ENCODE measurements at regions not wholly inside any gene's neighbourhood (a gene's known extent, or its start where the extent isn't known, plus 50 kb on each side); places are given as distances from the start of the nearest gene placed in this dataset.
"Not testable (repeated sequence)": the region's sequence is repeated elsewhere in the genome, so short reads cannot be mapped to it uniquely, and the experiment has no call there.

DNA sequence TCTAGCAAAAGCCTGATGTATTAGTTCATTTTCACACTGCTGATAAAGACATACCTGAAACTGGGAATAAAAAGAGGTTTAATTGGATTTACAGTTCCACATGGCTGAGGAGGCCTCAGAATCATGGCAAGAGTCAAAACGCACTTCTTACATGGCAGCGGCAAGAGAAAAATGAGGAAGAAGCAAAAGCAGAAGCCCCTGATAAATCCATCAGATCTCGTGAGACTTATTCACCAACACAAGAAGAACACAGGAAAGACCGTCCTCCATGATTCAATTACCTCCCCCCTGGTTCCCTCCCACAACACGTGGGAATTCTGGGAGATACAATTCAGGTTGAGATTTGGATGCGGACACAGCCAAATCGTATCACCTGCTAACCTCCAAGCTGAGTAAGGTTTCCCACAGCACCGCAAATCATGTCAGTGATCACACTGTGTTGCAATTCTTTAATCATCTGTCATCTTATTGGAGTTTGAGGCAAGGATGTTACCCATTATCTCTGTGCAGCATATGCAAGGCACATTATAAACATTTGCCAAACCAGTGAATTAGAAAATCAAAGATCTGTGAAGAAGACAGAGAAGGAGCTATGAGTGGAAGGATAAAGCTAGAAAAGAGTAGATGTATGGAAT is 128.5 kb downstream of the ZNF281 start:
- no peak for DNase-seq

DNA sequence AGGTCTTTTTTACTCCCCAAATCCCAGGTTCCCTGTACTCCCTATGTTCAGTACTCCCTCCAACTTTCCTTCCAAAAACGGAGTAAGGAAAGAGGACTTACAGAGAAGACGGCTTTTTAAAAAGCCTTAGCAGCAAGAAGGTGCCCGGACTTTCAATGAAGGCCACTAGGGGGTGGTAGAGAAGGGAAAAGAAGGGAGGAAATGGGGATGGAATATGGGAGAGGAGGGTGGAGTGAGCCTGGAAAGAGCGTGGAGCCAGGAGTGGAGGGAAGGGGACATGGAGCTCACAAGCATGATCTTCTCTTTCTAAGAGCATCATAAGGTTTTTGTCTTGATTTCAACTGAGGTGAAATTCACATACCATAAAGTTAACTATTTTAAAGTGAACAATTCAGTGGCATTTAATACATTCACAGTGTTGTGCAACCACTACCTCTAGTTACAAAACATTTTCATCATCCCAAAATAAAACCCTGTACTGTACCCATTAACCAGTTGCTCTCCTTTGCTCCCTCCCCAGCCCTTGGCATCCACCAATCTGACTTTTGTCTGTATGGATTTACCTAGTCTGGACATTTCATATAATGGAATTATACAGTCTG is 129.9 kb downstream of the ZNF281 start:
- DNase-seq = peak; percentile 30

DNA sequence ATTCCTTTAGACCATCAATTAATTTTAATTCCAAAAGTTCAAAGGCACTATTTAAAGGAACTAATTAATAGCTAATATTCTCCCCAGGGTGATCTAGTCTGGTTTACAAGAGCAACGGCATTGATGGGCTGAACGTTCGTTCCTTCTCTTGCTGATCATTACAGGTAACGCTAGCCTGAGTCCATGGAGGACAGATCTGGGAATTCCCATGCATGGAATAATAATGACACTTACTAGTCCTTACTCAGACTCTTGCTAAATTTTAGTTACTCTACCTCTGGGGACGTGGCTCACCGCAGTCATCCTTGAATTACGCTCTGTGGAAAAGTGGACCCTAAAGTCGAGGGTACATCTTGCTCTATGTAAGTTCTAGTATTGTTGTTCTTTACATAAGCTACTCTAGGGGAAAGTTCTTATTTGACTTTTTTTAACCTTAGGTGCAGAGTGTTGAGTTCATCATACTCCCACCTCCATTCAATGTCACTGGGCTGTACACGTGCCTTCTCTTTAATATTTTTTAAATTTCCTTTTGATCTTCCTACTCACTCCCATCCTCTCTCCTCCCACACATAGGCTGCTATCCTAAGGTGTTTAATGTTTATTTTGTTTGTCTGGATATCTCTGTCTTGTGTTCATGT is 133.9 kb downstream of the ZNF281 start:
- no peak for DNase-seq

DNA sequence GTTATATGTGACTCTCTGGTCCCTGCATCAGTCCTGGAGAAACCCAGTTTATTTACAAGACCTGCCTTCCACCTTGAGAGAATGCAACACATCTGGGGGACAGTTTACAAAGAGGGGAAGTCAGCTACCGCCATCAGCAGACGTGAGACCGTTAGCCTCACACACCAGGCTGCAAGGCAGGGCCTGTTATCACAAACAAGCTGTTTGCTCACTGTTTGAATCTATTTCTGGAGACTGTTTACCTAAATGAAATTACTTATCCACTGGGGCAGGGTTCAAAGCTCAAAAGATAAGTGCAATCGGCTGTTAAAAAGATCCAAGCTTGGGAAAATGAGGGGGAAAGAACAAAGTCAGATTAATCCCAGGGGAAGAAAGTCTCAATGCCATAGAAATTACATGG is 134.4 kb downstream of the ZNF281 start:
- DNase-seq = no peak

DNA sequence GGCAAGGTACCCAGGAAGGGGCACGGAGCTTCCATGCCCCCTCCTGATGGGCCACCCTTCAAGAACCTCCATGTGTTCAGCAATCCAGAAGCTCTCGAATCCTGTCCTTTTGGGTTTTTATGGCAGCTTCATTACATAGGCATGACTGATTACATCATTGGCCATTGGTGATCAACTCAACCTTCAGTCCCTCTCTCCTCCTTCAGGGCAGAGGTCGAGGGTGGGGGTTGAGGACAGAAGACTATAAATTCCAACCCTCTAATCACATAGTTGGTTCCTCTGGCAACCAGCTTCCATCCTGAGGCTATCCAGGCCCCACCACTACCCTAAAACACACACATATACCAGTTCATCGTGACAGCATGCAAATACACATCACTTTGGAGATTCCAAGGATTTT is 135.7 kb downstream of the ZNF281 start:
- no peak for DNase-seq

DNA sequence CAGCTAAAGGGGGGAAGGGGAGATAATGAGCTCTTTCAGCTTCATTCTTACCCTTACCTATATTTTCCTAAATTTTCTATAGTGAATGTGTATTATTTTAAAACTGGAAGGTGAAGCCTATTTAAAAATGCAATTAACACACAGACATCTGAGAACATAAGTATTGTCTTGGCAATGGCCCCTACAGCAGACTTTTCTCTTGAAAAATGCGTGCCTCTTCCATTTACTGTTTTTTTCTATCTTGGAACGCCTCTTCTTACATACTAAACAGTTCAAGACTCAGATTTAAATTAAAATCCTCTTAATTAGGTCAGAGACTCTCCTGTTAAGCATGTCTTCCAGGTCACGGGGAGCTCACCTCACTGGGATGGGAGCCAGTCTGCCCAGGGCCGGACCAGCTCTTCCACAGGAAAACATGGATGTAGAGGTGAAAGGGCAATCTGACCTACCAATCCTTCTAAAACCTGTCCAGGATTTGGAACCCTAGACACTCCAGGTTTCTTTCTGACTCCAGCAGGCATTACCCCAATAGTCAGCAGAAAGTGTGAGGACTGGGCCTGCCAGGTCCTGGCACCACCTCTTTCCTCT is 137.3 kb downstream of the ZNF281 start:
- no peak for DNase-seq

DNA sequence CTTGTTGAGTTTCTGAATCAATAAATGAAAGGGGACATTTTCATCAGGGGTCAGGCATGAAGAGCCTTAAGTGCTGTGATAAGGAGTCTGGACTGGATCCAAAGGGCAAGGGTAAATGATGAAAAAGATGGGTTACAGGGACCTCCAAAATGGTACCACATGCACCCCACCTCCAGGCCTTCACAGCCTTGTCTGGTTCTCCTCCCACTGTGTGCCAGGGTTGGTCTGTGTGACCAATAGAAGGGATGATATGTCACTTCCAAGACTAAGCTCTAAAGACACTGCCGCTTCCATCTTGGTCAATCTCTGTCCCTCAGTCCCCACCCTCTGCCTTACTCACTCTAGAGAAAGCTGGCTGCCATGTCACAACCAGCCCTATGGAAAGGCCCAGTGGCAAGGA is 140.6 kb downstream of the ZNF281 start:
- DNase-seq = no peak

DNA sequence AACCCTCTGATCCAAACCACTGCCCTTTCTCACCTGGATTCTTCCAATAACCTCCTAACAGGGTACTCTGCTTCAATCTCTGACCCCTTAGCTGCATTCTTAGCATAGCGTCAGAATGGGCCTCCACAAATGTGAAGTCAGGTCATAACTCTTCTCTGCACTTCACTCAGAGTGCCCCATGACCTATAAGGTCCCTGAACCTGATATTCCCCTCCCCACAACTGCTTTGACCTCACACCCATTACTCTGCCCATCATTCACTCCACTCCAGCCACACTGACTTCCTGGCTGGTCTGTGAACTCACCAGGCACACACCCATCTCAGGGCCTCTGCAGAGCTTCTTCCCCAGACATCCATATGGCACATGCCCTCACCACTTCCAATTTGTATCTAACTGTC is 141.9 kb downstream of the ZNF281 start:
- no peak for DNase-seq

DNA sequence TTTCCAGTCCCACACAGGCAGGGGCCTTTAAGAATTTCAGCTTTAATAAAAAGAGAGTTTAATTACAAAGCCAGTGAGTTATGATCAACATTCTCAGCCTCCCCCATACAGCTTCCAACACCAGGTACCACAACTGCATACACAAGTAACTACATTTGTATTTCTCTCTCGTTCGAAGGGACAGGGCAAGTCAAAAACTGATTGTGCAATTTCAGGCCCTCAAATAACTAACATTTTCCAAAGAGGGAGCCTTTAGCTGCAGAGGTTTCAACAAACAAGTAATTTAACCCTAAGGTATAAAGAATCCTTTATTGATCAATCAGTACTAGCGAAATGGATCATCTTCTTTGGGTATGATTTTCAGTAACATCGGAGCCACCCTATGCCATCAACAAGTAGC is 142.4 kb downstream of the ZNF281 start:
- DNase-seq = no peak

DNA sequence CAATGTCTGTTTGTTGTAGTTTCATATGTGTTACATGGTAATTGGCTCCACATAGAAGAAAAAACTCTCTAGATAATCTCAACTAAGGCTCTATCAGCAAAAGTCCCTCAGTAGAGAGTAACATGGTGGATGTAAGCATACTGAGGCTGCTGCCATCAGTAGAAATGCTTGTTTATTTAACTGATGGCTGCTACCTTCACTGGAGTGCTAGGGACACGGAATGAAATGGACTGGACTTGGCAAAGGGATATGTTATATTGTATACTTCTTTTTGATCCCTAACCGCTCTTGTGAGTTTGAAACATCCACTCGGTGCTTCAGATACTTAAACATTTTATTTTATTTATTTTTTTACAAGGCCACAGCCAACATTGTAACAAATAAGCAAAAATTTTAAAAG is 143.0 kb downstream of the ZNF281 start:
- DNase-seq = no peak

DNA sequence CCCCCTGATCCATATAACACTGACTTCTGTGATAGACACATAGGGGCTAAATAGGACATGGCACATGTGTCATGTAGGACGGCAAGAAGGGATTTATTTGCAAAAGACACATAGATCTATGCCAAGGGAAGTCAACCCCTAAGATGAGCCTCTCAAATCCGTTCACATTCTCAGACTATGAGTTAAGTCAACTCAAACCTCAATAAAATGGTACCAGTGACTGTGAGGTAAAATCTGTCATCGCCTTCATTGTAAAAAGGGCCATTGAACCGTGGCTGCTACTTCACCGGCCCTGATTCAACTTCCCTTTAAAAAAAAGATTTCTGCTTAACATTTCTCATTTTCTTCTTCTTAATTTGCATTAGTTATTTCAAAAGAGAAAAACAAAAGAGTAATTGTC is 144.0 kb downstream of the ZNF281 start:
- DNase-seq = no peak

DNA sequence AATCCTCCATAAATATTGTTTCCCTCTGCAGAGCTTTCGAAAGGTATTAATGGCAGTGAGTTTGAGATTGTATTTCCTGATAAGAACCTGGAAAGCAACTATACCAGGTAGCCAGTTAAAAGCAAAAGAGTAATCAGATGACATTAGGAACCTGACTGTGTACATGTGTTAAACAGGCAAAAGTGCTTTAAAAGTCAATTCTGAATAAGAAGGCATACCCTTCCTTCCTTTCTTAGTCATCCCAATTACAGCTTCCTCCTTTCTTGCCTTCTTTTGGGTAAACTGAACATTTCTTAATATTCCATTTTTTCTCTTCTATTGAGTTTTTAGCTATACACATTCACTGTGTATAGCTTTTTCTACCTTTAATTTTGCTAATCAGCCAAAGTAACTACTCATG is 144.7 kb downstream of the ZNF281 start:
- DNase-seq = no peak

DNA sequence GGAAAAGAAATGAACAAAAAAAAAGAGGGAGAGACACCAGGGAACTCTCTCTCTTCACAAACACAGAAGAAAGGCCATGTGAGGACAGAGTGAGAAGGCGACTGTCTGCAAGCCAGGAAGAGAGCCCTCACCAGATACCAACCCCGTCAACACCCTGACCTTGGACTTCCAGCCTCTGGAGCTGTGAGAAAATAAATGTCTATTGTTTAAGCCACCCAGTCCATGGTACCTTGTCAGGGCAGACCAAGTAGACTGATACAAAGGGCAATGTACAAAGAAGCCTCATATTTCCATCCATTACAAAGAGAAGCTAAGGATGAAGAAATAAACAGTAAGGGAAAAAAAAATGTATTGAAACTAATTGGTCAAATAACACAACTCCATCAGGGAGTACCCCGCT is 146.6 kb downstream of the ZNF281 start:
- no peak for DNase-seq

DNA sequence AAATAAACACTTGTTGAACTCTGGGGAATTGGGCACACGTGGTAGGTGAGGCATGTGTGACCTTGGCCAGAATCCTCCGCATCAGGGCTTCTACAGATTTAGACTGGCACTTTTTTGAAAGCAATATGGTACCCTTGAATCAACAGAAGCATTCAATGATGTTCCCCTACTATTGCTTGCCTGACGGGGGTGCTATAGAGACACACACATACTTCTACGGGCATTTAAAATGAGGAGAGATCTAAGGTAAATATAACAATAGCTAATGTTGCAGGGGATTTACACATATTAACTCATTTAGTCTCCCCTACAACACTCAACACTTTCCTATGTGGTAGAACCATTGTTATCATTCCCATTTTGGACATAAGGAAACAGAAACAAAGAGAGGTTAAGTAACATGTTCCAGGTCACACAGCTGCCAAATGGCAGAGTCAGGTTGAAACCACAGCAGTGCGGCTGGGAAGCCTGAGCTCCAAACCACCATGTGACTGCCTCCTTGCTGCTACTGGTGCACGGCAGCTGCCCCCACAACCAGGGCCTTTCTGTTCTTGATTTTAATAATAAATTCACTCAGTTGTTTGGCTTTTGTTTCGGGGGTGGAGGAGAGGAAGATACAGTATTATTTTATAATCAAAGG is 147.4 kb downstream of the ZNF281 start:
- DNase-seq = no peak

DNA sequence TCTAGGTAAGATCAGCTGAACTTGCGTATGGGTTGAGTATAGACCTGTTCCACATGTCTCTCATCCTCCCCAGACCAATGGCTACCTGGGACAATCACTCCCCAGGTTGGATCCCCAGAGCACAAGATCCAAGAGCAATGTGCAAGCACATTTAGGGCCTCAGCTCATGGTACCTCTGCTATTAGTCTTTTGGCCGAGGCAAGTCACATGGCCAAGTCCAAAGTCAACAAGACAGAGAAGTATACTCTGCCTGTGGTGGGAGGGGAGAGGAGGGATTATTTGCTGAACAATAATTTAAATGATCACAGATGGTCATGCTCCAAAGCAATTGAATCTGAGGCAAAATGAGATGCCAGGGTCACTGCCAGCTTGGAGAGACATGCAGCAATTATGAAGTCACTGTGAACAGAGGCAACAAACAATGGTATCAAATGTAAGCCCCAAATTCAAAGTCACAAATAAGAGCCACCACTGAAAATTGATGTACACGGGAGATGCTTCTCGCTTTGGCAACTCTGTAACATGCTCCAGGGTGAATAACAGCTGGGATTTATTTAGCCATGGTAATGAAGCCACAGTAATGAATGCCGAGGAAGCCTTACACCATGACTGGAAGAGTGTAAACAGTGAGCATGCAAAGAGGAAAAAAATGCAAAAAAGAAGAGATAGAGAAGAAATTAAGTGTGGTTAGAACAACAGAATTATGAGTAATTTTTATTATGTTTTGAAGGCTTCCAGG is 149.1 kb downstream of the ZNF281 start:
- DNase-seq = peak; percentile 54

DNA sequence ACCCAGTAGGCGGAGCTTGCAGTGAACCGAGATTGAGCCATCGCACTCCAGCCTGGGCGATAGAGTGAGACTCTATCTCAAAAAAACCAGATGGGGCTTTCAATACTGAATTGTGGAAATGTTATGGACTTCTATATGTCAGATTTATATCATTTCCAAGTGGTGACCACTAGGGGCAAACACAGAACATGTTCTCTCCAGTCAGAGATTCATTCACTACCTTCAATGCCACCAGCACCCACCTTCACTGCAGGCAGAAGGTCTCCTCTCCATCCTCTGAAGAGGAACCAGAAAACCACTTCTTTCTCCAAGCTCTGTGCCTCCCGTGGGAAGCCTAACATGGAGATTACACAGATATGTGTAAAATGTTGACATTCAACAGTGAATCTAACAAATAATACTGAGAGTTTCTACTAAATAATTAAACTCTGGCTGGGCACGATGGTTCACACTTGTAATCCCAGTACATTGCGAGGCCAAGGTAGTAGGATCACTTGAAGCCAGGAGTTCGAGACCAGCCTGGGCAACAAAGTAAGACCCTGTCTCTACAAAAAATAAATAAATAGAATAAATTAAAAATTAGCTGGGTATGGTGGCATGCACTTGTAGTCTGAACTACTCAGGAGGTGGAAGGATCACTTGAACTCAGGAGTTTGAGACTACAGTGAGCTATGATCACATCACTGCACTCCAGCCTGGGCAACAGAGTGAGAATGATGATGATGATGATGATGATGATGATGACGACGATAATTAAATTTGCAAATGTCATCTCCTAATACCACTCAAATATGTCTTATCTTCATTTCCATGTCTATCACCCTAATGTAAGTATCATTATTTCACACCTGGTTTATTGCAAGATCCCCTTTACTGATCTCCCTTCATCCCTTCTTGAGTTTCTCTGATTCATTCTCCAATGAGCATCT is 151.1 kb downstream of the ZNF281 start:
- no peak for DNase-seq

DNA sequence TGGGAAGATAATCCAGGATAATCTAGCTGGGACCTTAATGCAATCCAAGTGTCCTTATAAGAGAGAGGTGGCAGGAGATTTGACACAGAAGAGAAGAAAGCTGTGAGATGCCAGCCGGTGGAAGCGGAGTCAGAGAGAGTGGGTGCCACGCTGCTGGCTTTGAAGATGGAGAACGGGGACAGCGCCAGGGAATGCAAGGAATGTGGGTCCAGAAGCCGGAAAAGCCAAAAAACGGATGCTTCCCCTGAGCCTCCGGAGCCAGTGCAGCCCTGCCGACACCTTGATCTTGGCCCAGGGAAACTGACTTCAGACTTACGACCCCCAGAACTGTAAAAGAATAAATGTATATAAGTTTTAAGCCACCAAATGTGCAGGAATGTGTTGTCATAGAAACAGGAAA is 152.6 kb downstream of the ZNF281 start:
- no peak for DNase-seq

DNA sequence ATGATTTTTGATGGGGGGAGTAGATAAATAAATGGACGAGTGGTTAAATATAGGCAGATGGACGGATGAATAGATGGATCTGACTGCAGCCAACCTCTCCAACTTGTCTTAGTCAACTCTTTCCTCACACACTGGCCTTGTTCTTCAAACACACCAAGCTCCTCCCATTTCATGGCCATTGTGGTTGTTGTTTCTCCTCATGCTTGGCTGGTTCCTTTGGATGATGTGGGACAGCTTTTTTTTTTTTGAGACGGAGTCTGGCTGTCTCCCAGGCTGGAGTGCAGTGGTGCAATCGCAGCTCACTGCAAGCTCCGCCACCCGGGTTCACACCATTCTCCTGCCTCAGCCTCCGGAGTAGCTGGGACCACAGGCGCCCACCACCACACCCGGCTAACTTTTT is 155.2 kb downstream of the ZNF281 start:
- DNase-seq = not testable (repeated sequence)

DNA sequence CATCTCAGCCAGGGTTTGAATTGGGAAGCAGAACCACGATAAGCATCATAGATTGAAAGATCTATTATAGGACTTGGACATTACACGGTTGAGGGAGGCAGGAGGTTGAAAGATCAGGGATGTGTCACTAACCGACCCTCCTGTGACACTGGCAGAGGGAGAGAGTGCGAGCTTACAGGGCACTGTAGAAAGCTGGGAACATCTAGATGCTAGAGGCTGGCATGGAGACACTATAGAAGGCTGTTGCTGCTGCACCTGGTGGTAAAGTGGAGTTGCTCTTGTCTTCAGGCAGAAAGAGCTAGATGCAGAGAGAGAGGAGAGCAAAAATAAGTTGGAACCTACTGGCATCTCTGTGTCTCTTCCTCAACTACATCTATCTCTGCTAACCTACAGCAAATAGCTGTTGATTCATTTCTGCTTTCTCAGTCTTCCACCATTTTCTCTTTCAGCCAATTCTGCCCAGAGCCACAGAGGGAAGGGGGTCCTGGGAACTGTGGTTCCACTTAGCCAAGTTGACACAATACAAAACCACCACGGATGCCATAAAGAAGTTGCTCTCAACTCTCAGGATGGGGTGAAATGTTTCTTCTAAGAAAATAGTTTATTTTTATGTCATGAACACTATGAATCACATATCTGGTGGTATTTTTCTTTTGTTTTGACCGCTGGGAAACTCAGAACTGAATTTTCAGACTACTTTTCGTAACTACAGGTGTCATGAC is 155.9 kb downstream of the ZNF281 start:
- DNase-seq = no peak

DNA sequence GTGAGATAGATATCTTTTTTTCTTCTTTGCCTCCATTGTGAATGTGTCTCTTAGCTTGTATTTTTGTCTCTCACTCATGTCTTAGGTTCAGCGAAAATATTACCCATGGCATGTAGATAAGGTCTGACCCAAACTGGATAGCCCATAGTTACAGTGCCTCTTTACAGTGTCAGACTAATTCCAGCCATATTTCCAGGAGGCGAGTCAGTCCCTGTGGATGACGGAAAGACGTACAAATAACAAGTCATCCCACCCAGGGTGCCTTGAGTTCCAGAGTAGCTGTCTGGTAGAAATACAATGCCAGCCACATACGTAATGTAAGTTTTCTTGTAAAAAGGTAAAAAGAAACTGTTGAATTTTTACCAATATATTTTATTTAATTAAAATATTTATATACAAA is 157.3 kb downstream of the ZNF281 start:
- DNase-seq = no peak

DNA sequence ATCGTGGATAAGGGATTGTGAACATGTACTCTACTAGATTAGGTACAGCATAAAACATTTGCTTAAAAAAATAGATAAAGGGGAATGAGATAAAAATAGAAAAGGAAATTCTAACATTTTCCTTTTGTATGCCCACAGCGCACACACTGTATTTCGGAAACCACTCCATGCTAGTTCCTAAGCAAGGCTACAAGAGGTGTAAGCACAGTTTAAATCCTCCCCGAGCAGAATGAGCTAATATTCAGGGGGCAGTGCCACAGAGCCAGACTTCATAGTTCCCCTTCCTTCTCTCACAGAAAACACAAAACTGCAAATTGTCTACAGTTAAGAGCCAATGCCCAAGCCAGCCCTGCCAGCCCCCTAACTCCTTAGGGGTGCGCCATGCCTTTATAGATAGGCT is 159.4 kb downstream of the ZNF281 start:
- no peak for DNase-seq
